HT-29 (cell line): ENCODE measurements at regions not wholly inside any gene's neighbourhood (a gene's known extent, or its start where the extent isn't known, plus 50 kb on each side); places are given as distances from the start of the nearest gene placed in this dataset.

Source experiments
- DNase-seq: peaks from one replicate; pipeline ENCODE4 v3.0.0-alpha.2; 2015; ENCODE audit warnings: low spot score

DNA sequence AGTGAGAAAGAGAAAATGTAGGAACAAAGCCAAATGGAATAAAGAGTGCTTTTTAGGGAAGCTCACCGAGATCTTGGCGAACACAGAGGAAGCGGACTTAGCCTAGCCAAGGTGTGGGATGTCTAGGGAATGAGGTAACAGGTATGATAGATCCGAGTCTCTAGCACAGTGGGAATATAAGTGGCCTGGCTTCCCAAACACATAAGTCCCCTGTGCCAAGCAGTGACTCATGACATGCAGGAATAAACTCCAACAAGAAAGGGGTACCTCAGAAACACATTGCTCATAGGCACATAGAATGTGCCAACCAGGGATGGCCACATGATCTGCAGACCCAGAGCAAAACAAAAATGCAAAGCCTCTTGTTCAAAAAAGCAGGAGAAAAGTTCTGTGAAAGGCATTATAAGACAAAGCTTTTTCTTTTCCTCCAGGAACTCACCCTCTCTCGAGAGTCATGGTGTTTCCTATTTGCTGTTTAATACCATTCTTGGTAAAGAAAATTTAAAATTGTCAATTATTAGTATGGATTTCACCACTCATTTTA, 542.5 kb downstream of the GATA3 start:
- no peak for DNase-seq

DNA sequence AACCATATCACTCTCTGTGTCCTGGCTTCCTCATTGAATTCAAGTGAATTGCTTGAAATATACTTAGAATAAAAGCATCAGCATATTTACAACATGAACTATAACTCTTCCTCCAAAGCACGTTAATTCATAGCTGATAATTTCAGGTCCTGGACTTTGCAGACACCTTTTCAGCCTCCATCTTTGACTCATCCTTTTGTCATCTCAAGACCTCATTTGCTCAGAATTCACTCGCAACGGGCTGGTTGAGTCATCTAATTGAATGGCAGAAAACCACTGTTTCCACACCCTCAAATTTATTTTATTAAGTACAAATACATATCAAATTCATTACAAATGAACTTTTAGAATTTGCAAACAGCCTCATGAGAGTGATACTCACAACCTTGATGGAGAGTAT, 545.7 kb downstream of the GATA3 start:
- no peak for DNase-seq

DNA sequence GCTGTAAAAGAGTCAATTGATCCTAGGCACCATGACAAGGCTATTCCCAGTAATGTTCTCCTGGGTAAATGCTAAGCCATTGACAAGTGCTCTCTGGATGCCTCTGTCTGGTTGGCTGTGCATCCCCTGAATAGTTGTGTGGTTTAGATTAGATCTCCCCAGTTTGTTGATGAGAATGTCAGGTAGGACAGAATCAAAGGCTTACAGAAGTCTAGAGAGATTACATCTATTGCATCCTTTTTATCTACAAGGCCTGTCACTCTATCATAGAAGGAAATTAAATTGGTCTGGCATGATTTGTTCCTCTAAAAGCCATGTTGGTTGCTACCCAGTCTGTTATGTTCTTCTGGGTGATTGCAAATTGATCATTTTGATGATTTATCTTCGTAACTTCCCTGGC, 548.3 kb downstream of the GATA3 start:
- DNase-seq: no peak

DNA sequence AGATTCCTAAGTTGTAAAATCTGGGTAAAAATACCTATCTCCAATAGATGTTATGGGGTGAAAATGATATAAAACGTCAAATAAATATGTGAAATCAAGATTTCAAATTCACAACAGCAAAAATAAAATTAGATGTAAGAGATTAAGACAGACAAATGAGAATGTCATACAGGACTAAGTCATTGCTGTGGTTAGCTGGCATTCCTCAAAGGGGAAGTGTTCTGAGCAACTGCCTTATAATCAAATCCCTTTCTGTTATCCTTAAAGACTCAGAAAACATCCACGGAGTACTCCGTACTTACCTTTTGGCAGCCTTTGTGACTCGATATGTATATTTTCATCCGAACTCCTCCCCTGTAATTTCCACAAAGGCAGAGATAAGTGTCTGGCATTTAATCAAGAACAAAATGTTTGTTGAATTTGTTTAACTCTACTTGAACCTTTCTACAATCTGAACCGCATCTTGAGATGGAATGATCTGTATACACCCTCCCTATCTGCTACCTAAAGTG, 559.6 kb downstream of the GATA3 start:
- DNase-seq: peak; percentile 72

DNA sequence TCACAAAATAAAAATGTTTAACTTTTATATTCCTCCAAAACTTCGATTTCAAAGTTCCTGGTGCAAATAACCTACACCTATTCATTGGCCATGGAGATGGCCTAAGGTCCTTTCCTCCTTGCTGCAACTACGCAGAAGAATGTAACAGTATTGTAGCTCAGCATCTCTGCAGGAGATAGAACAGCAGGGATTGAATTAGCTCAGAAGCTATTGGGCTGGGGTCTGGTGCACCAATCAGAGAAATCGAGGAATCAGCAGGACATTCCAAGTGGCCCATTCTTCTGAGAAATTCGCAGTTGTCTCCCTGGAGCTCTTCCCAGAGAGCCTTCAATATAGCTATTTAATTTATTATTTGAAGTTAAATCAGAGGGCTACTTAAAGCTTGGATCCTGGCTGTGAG, 560.6 kb downstream of the GATA3 start:
- DNase-seq: no peak

DNA sequence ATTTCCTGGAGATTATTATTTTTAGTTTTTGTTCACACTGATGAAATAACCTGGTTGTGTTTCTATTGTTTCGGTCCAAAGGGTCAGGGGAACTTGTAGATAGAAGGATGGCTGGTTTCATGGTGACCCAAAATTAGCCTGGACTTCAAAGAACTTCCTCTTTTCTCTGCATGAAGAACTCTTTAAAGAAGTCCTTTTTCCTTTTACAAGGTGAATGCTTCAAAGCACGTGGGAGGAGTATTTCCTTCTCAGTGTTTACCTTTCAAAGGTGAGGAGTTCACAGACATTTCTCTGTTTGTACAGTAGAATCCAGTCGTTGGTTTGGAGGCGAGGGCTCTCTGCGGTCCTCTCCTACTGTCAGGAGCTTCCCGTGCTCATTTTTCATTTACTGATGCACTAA, 561.7 kb downstream of the GATA3 start:
- DNase-seq: peak; percentile 90

DNA sequence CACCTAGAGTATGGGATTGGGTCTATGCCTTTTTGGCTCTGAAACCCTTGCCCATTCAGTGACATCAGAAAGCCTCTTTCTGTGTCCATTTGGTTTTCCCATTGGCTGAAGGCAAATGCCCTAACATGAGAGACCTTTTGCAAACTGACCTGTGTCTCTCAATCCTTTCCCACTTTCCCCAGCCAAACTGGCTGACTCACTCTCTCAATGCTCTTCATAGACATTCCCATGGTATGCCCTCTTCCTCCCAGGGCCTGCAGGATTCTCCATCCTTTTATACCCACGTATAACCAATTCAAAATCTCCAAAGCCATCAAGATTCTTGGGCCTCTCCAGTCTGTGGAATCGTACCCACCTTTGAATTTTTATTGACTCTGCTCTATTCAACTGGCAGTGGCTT, 563.3 kb downstream of the GATA3 start:
- DNase-seq: no peak

DNA sequence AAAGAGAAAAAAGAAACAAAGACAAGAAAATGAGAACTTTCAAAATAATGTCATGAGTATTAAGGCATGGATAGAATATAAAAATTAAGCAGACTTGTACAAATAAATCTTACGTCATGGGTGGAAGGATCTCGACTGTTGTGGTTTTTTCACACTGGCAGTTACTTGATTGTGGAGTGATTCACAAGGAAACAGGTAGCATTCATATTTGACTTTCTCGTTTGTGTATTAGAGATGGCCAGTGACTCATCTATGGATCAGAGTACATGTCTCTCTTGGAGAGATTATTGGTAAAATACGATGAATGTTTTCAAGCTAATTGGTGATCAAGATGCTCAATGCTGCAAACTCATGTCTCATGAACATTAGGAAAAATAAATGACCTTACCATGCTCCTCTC, 564.3 kb downstream of the GATA3 start:
- DNase-seq: peak; percentile 64

DNA sequence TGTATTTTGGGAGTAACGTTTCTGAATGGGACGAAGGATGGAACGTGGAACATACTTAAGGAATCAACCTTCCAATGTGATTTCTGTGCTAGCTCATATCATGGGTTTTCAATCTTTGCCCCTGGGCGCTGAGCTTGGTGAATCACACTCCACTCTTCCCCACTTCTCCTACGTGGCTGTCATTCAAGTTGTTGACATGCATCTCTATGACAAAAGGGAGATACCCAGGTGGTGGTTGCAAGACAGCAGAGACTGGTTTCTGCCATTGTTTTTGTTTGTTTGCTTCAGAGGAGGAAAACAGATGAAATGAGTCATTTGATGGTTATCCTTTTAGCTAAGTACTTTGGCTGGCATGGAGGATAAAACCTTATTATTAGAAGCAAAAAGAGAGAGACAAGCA, 573.9 kb downstream of the GATA3 start:
- peak; percentile 26 for DNase-seq

DNA sequence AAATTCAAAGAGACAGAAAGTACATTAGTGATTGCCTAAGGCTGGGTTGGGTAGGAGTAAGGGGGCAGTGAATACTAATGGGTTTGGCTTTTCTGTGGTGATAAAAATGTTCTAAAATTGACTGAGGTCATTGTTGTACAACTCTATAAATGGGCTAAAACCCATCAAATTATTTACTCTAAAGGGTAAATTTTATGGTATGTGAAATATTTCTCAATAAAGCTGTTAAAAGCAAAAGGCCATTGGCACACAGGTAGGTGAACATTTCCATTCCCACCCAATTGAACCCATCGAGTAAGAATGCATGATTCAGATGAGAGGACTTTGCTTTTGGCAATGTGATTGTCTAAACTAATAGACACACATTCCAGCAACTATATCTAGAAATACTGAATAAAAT, 579.4 kb downstream of the GATA3 start:
- DNase-seq: no peak

DNA sequence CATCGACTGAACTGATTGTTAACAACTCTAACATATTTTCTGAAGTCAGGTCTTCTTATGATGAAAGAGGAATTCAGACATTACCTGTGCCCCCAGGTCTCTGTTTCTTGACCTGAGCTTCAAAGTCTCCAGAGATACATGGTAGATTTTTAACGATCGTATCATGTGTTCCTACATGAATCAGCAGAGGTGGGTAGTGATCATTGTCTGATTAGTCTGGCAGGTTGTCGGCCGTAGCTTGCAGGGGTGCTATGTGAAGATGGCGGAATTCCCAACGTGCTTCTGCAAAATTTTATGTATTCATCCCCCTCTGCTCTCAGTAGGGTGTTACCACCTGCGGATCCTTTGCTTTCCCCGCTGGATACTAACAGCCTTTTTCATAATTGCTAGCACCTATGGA, 581.9 kb downstream of the GATA3 start:
- DNase-seq: no peak

DNA sequence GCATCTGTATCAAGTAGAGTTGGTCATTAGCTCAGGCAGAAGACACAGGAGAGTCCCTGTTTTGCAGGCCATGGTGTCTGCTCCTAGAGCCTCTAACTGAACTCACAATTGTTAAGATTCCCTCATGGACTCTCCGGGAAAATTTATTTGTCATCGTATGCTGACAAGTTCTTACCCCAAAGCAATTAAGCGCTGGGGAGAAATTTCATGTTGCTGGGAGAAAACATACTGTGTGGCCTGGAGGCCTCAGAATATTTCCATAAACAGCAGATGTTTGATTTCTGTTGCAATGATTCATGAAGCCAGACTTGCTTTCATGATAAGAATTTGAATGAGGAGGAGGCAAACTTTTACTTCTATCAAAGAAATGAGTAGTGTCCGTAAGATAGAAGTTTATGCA, 583.2 kb downstream of the GATA3 start:
- DNase-seq: no peak

DNA sequence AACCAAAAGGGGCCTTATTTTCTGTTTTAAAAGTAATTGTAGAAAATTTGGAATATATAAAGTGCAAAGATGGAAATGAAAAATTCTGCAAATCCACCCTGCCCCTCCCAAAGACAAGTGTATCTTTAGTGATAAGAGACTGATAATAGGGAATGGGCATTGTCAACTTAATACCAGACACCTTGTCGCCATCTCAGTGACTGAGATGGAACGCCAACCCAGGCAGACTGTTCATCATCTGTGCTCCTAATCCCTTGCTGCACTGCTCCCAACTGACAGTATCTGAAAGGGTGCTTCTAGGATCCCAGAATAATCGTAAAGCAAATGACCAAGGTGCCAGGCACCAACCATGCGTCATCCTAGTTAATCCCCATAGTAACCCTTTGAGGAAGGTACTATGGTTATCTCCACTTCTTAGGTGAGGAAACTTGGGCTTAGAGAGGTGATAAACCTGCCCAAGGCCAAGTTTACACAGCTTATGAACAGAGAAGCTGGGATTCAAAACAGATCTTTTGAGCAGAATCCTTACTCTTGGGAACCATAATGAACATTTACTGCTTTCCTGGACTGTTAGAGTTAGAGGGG, 583.7 kb downstream of the GATA3 start:
- DNase-seq: no peak

DNA sequence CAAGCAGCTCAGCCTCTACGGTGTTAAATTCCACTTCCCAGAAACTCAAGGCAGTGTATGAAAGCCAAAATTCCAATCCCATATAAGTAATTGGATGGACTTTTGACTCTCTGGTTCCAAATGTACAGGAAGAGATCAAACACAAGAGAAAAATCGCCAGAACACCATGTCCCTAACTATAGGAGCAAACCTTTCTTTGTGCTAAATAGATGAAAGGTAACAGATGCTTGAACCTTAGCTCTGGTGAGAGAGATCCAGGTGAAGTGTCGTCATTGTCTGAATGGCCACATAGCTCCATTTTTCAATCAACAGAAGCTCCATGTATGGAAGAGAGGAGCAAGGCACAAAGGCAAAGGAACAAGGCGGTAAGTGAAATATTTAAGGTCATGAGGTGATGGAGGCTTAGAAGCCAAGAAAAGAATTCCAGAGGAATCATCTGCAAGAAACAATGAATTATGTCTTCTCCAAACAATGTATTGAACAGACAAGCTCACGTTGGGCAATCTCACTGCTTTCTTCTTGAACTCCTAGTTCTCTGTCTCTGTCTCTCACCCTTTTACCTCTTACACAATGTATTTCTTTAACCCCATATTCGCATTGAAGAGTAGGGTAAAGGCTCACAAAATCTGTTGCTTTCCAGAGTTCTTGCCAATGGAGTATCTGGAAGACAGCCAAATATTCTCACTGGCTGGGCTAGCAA, 585.1 kb downstream of the GATA3 start:
- DNase-seq: no peak

DNA sequence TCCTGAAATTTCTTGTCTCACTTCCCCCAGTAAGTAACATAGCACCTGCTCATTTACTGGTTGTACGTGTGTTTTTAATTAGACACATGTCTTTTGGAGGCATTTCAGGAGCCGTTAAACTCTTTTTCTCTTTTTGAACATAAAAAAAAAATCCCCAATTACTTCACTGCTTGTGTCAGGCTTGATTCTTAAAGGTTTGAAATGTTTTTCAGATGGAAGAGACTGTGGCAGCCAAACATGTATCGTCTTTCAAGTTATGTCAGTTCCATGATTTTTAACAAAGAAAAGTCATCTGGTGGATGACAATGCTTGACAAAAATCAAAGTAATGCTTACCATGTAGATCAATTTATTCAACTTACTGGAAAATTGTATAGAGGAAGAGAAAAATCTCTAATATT, 585.8 kb downstream of the GATA3 start:
- DNase-seq: no peak

DNA sequence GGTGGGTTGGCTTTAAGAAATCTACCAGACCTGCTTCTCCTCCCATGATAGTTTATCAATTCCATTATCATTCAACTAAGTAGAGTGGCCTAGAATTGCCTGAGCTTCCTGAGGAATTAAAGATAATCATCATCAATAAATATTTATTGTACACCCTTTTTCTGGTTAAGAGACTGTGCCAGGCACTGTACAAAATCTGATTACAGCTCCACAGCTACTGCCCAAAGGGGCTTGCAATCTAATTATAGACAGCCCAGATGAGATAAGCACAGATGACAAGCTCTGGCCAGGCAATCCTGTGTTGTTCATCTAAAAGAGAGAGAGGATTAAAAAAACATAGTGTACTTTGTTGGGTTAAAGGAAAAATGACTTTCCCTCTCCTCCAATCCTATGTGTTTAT, 586.4 kb downstream of the GATA3 start:
- no peak for DNase-seq

DNA sequence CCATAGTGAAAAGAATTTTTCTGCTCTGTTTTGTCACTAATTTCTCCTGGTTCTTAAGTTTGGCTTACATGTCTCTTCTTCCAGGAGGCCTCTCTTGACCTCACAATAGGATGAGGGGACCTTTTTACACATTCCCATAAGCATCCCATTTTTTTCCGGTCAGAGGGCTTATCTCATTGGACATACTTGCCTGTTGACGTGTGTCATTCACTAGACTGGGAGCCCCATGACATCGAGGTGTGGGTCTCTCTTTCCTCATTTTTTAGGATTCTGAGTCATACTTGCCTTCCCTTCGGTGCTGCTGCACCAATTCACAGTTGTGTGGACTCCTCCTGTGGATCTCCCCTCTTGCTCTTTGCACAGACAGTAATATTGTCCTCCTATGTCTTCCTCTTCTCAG, 601.8 kb downstream of the GATA3 start:
- no peak for DNase-seq

DNA sequence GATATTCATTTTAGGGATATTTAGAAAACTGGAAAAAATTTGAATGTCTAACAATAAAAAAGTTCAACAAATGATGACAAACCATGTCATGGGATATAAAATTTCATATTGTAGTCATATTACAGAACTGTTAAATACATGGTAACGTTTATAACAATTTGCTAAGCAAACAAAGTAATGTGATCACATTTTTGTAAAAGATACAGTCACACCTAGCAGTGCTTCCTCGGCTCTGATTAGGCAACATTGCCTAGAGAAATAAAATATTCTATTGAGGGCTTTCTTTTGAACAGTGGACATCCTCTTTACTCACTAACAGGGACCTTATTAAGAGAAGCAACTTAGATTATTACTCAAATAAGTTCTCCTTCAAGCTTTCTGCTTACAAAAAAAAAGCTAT, 605.5 kb downstream of the GATA3 start:
- no peak for DNase-seq

DNA sequence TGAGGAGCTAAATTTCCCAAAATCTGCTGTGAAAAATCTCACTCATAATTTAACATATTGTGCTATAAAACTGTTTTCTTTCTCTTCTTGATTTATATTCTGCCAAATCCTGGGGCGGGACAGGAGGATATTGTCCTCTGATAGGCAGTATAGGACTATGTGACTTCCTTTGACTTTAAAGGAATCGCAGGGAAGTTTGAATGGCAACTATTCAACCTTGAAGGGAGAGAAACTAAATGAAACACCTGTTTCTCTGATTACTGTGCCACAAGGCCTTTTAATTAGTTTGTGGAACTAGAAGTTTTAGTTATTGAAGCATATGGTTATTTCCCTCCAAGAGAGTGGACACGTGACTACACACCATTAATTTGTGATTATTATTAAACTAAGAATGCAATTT, 607.4 kb downstream of the GATA3 start:
- DNase-seq: no peak

DNA sequence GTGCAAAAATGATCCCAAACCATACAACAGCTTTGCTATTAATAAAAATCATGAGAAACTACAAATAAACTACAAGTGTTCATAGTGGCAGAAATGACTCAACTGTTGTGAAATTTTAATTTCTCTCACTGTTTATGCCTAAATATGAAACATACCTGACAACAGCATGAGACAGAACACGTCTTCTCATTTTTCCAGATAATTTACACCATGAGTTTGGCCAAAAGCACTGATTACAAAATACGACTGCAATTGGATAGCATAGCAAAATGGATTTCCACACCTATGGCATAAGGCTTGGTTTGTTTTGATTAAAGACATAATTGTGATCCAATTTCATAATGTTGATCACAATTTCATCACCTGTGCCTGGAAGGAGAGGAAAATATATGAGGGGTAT, 608.6 kb downstream of the GATA3 start:
- DNase-seq: no peak

DNA sequence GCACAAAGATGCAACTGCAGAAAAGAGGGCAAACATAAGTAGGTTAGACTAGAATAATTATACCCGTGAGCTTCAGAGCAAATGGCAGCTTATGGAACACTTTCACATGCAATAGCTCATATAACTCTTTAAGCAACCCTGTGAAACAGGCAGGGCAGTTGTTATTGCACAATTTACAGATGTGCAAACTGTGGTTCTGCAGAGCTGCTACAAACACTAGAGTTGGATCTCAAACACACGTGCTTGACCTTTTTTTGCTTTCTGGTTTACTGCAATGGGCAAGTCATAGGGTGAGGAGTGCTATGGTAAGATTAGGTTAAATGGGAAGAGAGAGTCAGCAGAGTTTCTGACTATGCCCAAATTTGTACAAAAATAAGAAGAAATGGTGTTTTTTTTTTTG, 610.8 kb downstream of the GATA3 start:
- no peak for DNase-seq

DNA sequence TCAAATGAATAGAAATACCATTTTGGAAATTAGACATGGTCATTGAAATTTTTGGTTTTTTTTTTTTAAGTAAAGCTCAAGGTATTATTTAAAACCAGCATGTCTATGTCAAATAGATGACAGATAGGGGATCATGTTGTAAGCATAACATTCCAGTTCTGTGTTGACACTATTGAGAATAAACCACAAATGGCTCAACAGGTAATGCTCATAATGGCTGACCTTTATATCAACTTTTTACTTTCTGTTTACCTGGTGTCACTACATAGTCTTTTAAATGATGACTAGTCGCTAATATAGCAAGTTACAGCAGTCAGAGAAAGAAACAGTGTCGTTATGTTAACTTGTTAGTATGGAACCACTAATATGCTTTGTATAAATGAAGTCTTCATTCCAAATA, 616.0 kb downstream of the GATA3 start:
- peak; percentile 56 for DNase-seq

DNA sequence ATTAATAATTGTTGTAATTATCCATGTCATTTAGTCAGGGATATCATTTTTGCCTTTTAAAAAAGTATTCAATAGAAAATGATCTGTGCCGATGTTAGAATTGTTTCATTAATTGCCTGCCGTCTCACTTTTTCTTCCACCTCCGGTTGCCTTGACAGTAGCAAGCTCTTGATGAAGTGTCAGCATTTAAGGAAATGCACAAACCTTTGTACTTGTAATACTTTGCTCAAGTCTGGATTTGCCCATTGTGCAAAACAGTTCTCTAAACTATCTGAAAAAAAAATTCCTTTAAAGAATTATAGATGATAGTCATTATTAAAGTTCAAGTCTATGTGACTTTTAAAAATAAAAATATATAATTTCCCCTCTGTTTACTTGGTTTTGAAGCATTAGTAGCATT, 619.7 kb downstream of the GATA3 start:
- DNase-seq: no peak
